Right lobe of liver (tissue), 4 donors: ENCODE measurements at regions not wholly inside any gene's neighbourhood (a gene's known extent, or its start where the extent isn't known, plus 50 kb on each side); places are given as distances from the start of the nearest gene placed in this dataset.
A peak's percentile ranks its signal among the peaks of the same experiment; 100 is the strongest.

Source experiments
- POLR2A ChIP-seq: fragments of 450-650 bp; IDR thresholded peaks from one replicate; pipeline ENCODE4 v1.6.1; 2017; ENCODE audit warnings: antibody characterized with exemption, mild to moderate bottlenecking
- TF ChIP-seq, protein P1 (sequence below), 4 donors: fragments of 200-600 bp in 3 of 4; fragments of 450-650 bp in 1 of 4; IDR thresholded peaks; one replicate each; pipeline versions ENCODE4 v1.5.1 to v1.8.0; 2016 to 2022; ENCODE audit warnings: antibody characterized with exemption in 4 of 4, mild to moderate bottlenecking in 2 of 4
- donor health status: DM: no; HTN: no; CAD: no.
- donor health status: DM: no; HTN: no; CAD: no.
- donor health status: DM: no; HTN: yes; CAD: no.

DNA sequence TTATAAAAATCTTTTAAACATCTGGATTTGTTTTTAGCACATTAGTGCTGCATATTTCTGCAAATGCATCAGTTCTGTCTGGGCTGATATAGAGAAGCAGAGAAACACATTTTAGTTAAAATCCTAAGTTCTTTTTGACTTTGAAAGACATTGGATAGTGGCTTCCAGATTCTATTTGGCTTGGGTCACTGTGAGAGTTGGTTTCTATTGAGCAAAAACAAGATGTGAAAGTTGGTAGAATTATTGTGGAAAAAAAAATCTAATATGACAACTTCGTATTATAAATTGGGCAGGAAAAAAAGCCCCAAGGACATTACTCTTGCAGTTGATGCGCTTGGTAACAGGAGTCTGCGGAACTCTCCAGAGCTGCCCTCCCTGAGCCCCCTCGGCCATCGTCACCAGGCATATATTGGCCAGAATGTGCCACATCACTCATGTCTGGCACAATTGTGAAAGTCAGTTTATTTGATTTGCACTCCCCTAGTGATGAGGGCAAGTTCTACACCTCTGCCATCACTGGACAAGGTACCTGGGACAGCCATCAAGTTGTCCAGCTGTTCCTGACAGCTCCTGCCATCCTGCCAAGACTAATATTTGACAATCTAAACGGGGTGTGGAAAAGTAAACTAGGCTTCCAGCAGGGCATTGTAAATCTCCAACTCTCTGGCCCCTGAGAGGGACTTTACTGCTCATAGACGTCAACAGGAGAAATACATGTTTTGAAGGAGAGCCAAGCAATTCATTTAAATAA, 334.5 kb downstream of the TENT4A start:
- TF ChIP-seq, protein P1, sequence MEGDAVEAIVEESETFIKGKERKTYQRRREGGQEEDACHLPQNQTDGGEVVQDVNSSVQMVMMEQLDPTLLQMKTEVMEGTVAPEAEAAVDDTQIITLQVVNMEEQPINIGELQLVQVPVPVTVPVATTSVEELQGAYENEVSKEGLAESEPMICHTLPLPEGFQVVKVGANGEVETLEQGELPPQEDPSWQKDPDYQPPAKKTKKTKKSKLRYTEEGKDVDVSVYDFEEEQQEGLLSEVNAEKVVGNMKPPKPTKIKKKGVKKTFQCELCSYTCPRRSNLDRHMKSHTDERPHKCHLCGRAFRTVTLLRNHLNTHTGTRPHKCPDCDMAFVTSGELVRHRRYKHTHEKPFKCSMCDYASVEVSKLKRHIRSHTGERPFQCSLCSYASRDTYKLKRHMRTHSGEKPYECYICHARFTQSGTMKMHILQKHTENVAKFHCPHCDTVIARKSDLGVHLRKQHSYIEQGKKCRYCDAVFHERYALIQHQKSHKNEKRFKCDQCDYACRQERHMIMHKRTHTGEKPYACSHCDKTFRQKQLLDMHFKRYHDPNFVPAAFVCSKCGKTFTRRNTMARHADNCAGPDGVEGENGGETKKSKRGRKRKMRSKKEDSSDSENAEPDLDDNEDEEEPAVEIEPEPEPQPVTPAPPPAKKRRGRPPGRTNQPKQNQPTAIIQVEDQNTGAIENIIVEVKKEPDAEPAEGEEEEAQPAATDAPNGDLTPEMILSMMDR (IDR thresholded peaks at IDR 0.05): peak in 1 of 4 donors; percentile 21
- no peak for TF ChIP-seq POLR2A
